IMR-90 (cell line): ENCODE measurements at regions not wholly inside any gene's neighbourhood (a gene's known extent, or its start where the extent isn't known, plus 50 kb on each side); places are given as distances from the start of the nearest gene placed in this dataset.

Experiments
- BHLHE40 ChIP-seq: fragments of 150-350 bp; IDR thresholded peaks from 2 replicates; pipeline ENCODE4 v1.6.1; 2016; ENCODE audit warnings: mild to moderate bottlenecking, low read depth, low read length
- CEBPB ChIP-seq: IDR thresholded peaks from 2 replicates; pipeline ENCODE4 v1.6.1; 2012; ENCODE audit warnings: low read depth, low read length, improper control_type of control experiment
- ELK1 ChIP-seq: fragments of 150-350 bp; IDR thresholded peaks from 2 replicates; pipeline ENCODE4 v1.6.1; 2016; ENCODE audit warnings: low read depth, mild to moderate bottlenecking, low read length, moderate library complexity, borderline replicate concordance
- MAFK ChIP-seq: IDR thresholded peaks from 2 replicates; pipeline ENCODE4 v1.6.1; 2012; ENCODE audit warnings: low read depth, low read length, improper control_type of control experiment
- MAZ ChIP-seq: IDR thresholded peaks from 2 replicates; pipeline ENCODE4 v1.6.1; 2012; ENCODE audit warnings: low read depth, mild to moderate bottlenecking, low read length, improper control_type of control experiment, moderate library complexity, borderline replicate concordance
- POLR2A ChIP-seq: IDR thresholded peaks from 2 replicates; pipeline ENCODE4 v1.6.1; 2012; ENCODE audit warnings: mild to moderate bottlenecking, low read depth, low read length
- RCOR1 ChIP-seq: IDR thresholded peaks from 2 replicates; pipeline ENCODE4 v1.6.1; 2012; ENCODE audit warnings: mild to moderate bottlenecking, low read length, improper control_type of control experiment; ENCODE audit not compliant: insufficient replicate concordance
- SMC3 ChIP-seq: fragments of 150-350 bp; IDR thresholded peaks from 2 replicates; pipeline ENCODE4 v1.6.1; 2016; ENCODE audit warnings: low read depth, mild to moderate bottlenecking, antibody characterized with exemption, low read length, moderate library complexity
- TF ChIP-seq, protein P1 (sequence below): conservative IDR thresholded peaks from 2 replicates; pipeline ENCODE4 v1.5.1; 2012; ENCODE audit warnings: mild to moderate bottlenecking, low read depth, low read length, improper control_type of control experiment
- TF ChIP-seq, protein P2 (sequence below): fragments of 150-350 bp; IDR thresholded peaks from 2 replicates; pipeline ENCODE4 v1.6.1; 2017; ENCODE audit warnings: mild to moderate bottlenecking, antibody characterized with exemption, low read length, low read depth

- TF ChIP-seq MAFK (no peak), POLR2A (no peak), RCOR1 (no peak), ELK1 (no peak), BHLHE40 (no peak), MAZ (no peak), CEBPB (no peak), SMC3 (no peak)
- TF ChIP-seq, protein P1, sequence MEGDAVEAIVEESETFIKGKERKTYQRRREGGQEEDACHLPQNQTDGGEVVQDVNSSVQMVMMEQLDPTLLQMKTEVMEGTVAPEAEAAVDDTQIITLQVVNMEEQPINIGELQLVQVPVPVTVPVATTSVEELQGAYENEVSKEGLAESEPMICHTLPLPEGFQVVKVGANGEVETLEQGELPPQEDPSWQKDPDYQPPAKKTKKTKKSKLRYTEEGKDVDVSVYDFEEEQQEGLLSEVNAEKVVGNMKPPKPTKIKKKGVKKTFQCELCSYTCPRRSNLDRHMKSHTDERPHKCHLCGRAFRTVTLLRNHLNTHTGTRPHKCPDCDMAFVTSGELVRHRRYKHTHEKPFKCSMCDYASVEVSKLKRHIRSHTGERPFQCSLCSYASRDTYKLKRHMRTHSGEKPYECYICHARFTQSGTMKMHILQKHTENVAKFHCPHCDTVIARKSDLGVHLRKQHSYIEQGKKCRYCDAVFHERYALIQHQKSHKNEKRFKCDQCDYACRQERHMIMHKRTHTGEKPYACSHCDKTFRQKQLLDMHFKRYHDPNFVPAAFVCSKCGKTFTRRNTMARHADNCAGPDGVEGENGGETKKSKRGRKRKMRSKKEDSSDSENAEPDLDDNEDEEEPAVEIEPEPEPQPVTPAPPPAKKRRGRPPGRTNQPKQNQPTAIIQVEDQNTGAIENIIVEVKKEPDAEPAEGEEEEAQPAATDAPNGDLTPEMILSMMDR: no peak
- TF ChIP-seq, protein P2, sequence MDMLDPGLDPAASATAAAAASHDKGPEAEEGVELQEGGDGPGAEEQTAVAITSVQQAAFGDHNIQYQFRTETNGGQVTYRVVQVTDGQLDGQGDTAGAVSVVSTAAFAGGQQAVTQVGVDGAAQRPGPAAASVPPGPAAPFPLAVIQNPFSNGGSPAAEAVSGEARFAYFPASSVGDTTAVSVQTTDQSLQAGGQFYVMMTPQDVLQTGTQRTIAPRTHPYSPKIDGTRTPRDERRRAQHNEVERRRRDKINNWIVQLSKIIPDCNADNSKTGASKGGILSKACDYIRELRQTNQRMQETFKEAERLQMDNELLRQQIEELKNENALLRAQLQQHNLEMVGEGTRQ: no peak
These were observed 340.5 kb upstream of the NECTIN3 start for GRCh38 chr3:110731148-110731547.
